K562 (cell line): ENCODE measurements at regions not wholly inside any gene's neighbourhood (a gene's known extent, or its start where the extent isn't known, plus 50 kb on each side); places are given as distances from the start of the nearest gene placed in this dataset.

Source experiments
- ATAC-seq: fragments of 200-7000 bp; cut with Tn5 transposase; 3 replicates; pipeline ENCODE4 v1.9.1; 2020; ENCODE audit warnings: moderate library complexity
- BruUV-seq: library from RNA; stranded (reverse); fragments of 400-500 nt; replicated peaks from 2 replicates; lab custom pipeline; 2021; lab: Mats Ljungman, UMichigan
- CTCF ChIA-PET: fragments of 300-600 bp; formaldehyde crosslinking; extraction: SDS; loops from one replicate; lab custom pipeline; 2021; ENCODE audit warnings: low intra/inter-chr PET ratio; lab: Yijun Ruan, JAX
- POLR2A ChIA-PET: fragments of 300-600, 350-650 bp; sonication (Branson Sonifier 250); formaldehyde crosslinking; extraction: SDS; loops from one replicate; lab custom pipeline; 2021; ENCODE audit warnings: antibody characterized with exemption, inconsistent platforms; lab: Yijun Ruan, JAX
- DNase-seq, 4 experiments: peaks; one replicate each; pipeline versions ENCODE4 v3.0.0 to v3.0.0-alpha.2; 2011 to 2018; ENCODE audit warnings: low spot score in 3 of 4, mixed read lengths in 3 of 4; ENCODE audit errors: extremely low read depth in 1 of 4
- FAIRE-seq: peaks from 2 replicates; lab custom pipeline; 2011; peaks lifted over from hg19 to GRCh38; lab: Jason Lieb, UNC
- H2AFZ ChIP-seq: 2 replicates; pipeline ENCODE4 v1.6.0; 2011; ENCODE audit warnings: low read depth, low read length, control low read depth, inconsistent platforms
- H3K27ac ChIP-seq: fragments of 200-600 bp; 3 replicates; pipeline ENCODE4 v1.8.0; 2011; ENCODE audit warnings: low read depth, mild to moderate bottlenecking, control low read depth, inconsistent platforms, low read length, moderate library complexity, mixed read lengths; ENCODE audit errors: extremely low read depth
- H3K27me3 ChIP-seq, 2 experiments: fragments of 300-600 bp in 1 of 2; 2 replicates in 1 of 2; 3 replicates in 1 of 2; pipeline versions ENCODE4 v1.6.0 to v1.8.0; 2011; ENCODE audit warnings: inconsistent platforms in 2 of 2, low read length in 2 of 2, mild to moderate bottlenecking in 1 of 2, mixed read lengths in 1 of 2, moderate library complexity in 1 of 2; ENCODE audit not compliant: control insufficient read depth in 2 of 2, insufficient read depth in 2 of 2
- H3K36me3 ChIP-seq: fragments of 300-600 bp; 3 replicates; pipeline ENCODE4 v1.8.0; 2011; ENCODE audit warnings: mild to moderate bottlenecking, low read length, inconsistent platforms; ENCODE audit not compliant: control insufficient read depth, insufficient read depth
- H3K4me1 ChIP-seq, 2 experiments: fragments of 200-600 bp in 1 of 2; replicated peaks in 1 of 2; 2 replicates in 1 of 2; 3 replicates in 1 of 2; pipeline versions ENCODE4 v1.5.1 to v1.8.0; 2011; ENCODE audit warnings: inconsistent platforms in 2 of 2, low read length in 2 of 2, mild to moderate bottlenecking in 1 of 2, mixed read lengths in 1 of 2, moderate library complexity in 1 of 2; ENCODE audit not compliant: control insufficient read depth in 2 of 2, insufficient read depth in 2 of 2
- H3K4me2 ChIP-seq: 2 replicates; pipeline ENCODE4 v1.6.1; 2011; ENCODE audit warnings: low read length, control low read depth, inconsistent platforms, mixed read lengths; ENCODE audit not compliant: insufficient read depth
- H3K4me3 ChIP-seq: fragments of 200-600 bp; sonication (generic), shearing (Covaris generic); 2 replicates; pipeline ENCODE4 v1.5.1; 2016; ENCODE audit warnings: control low read depth, inconsistent platforms
- H3K79me2 ChIP-seq: fragments of 200-600 bp; 3 replicates; pipeline ENCODE4 v1.8.0; 2011; ENCODE audit warnings: low read length, inconsistent platforms; ENCODE audit not compliant: control insufficient read depth, insufficient read depth
- H3K9ac ChIP-seq, 2 experiments: 2 replicates each; pipeline versions ENCODE4 v1.6.0 to v1.6.1; 2011; ENCODE audit warnings: low read depth in 2 of 2, low read length in 2 of 2, control low read depth in 1 of 2, inconsistent platforms in 1 of 2, mild to moderate bottlenecking in 1 of 2, mixed read lengths in 1 of 2; ENCODE audit not compliant: insufficient read depth in 1 of 2
- H3K9me1 ChIP-seq: one replicate; pipeline ENCODE4 v1.6.0; 2011; ENCODE audit warnings: inconsistent platforms, mild to moderate bottlenecking, low read length, moderate library complexity; ENCODE audit not compliant: control insufficient read depth, insufficient read depth
- H3K9me3 ChIP-seq: replicated peaks from 2 replicates; pipeline ENCODE4 v1.5.1; 2011; ENCODE audit warnings: low read depth, low read length, inconsistent platforms; ENCODE audit not compliant: control insufficient read depth, insufficient read depth
- H4K20me1 ChIP-seq: replicated peaks from 2 replicates; pipeline ENCODE4 v1.6.1; 2011; ENCODE audit warnings: low read length, inconsistent platforms, mixed read lengths; ENCODE audit not compliant: control insufficient read depth, insufficient read depth
- CHD2 ChIP-seq: IDR thresholded peaks from 2 replicates; pipeline ENCODE4 v1.6.1; 2011; ENCODE audit warnings: low read depth, low read length
- ETV5 ChIP-seq: sonication (generic); formaldehyde crosslinking; IDR thresholded peaks from 2 replicates; pipeline ENCODE4 v1.4.0; 2020; ENCODE audit warnings: low read depth, mild to moderate bottlenecking, missing genetic modification reagents
- GTF2E2 ChIP-seq: fragments of 200-800 bp; sonication (Bioruptor generic); IDR thresholded peaks from 2 replicates; pipeline ENCODE4 v1.6.1; 2016; ENCODE audit warnings: missing genetic modification characterization, missing compliant biosample characterization
- POLR2A ChIP-seq: fragments of 450-650 bp; conservative IDR thresholded peaks from 2 replicates; pipeline ENCODE4 v1.6.1; 2016
- RUNX1 ChIP-seq: sonication (generic); IDR thresholded peaks from 2 replicates; pipeline ENCODE4 v1.6.1; 2016; ENCODE audit warnings: antibody characterized with exemption, low read depth
- ZNF408 ChIP-seq: fragments of 250-450 bp; sonication (Bioruptor Pico); IDR thresholded peaks from 2 replicates; pipeline ENCODE4 v1.4.0; 2020; ENCODE audit warnings: low read depth, mild to moderate bottlenecking, moderate library complexity
- WGBS: fragments of 100-300 bp; shearing (Covaris generic); methylation state at CpG from one replicate; pipeline ENCODE4 v1.1.6; 2016; ENCODE audit warnings: low coverage, mixed read lengths; ENCODE audit not compliant: insufficient coverage; ENCODE audit errors: missing lambda C conversion rate; 5-methylcytosine and 5-hydroxymethylcytosine counted together
- in situ Hi-C: fragments of 300-500 bp; cut with MboI; formaldehyde crosslinking; loops from 4 replicates; pipeline ENCODE4 v1.15.0; 2018; ENCODE audit warnings: inconsistent platforms, mixed read lengths
- intact Hi-C: fragments of 100-400 bp; cut with micrococcal nuclease; formaldehyde crosslinking; loops from 2 replicates; pipeline ENCODE4 v1.14.2; 2022
- TF ChIP-seq, protein P1 (sequence below): fragments of 450-650 bp; IDR thresholded peaks from 2 replicates; pipeline ENCODE4 v1.6.1; 2016; ENCODE audit warnings: low read depth, mild to moderate bottlenecking, moderate library complexity
- TF ChIP-seq, protein P2 (sequence below): fragments of 450-650 bp; IDR thresholded peaks from 2 replicates; pipeline ENCODE4 v1.7.1; 2018; ENCODE audit warnings: mild to moderate bottlenecking, low read depth; ENCODE audit not compliant: partially characterized antibody
- TF ChIP-seq, protein P3 (sequence below): fragments of 250-450 bp; sonication (Bioruptor Pico); IDR thresholded peaks from 2 replicates; pipeline ENCODE4 v1.6.1; 2021; ENCODE audit warnings: mild to moderate bottlenecking
- TF ChIP-seq, protein P4 (sequence below), 2 experiments: fragments of 450-650 bp; formaldehyde crosslinking in 1 of 2; IDR thresholded peaks; 2 replicates each; pipeline versions ENCODE4 v1.4.0 to v1.6.1; 2014 to 2020; ENCODE audit warnings: mild to moderate bottlenecking in 2 of 2, borderline replicate concordance in 1 of 2, low read depth in 1 of 2
- TF ChIP-seq, protein P5 (sequence below): sonication (generic); formaldehyde crosslinking; IDR thresholded peaks from 2 replicates; pipeline ENCODE4 v1.9.0; 2022; ENCODE audit warnings: mild to moderate bottlenecking, missing genetic modification reagents

DNA sequence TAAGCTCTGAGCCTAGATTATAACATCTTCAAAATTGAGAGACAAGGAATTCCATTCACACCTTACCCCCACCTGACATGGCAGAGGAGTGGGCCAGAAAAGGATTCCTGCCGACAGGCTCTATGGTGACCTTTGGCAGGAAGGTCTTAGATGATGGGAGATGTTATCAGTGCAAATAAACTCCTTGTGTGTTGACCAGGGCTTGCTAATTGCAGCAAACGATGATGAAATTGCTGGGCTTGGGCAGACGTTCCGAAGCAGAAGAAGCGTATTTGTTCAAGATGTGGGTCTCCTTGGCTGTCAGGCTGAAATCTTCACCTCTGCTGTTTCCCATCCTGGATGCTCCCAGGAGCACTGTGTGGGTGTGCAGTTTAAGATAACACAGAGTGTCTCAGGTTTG is 183.7 kb upstream of the CADM1 start:
- in situ Hi-C loops (no loop called here), intact Hi-C loops (no loop called here)
- H3K9me1 ChIP-seq, result no peaks in the 10 kb centered on the region
- no peak overlapping the region for H3K4me2 ChIP-seq
- H3K4me1 ChIP-seq, result no peaks in the 10 kb centered on the region
- no TSS peak for BruUV-seq
- no peak overlapping the region for H3K4me3 ChIP-seq
- ChIA-PET POLR2A (interaction anchor here (0.7 kb wide), 1 partner anchor 16 kb away, joined by 4 read pairs; no protein-coding TSS in a partner anchor), CTCF (no interaction called here)
- no peaks in the 10 kb centered on the region for H3K27me3 ChIP-seq
- no peak for DNase-seq
- no peaks in the 10 kb centered on the region for H4K20me1 ChIP-seq
- no peak overlapping the region for H3K9ac ChIP-seq
- H3K9me3 ChIP-seq, result no peaks in the 10 kb centered on the region
- H2AFZ ChIP-seq, result no peak overlapping the region
- H3K36me3 ChIP-seq, result no peaks in the 10 kb centered on the region
- H3K27ac ChIP-seq, result no peak overlapping the region
- no peaks in the 10 kb centered on the region for H3K79me2 ChIP-seq
- no peak for ATAC-seq
- no peak for FAIRE-seq
- 0% methylated on average over 5 of the region's 5 CpGs for WGBS
- TF ChIP-seq, protein P1, sequence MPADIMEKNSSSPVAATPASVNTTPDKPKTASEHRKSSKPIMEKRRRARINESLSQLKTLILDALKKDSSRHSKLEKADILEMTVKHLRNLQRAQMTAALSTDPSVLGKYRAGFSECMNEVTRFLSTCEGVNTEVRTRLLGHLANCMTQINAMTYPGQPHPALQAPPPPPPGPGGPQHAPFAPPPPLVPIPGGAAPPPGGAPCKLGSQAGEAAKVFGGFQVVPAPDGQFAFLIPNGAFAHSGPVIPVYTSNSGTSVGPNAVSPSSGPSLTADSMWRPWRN, result no peak
- TF ChIP-seq GTF2E2 (tag) (no peak), ZNF408 (CRISPR knock-in tag) (no peak), ETV5 (CRISPR knock-in tag) (no peak), RUNX1 (no peak), CHD2 (no peak), POLR2A (no peak)
- TF ChIP-seq, protein P2, sequence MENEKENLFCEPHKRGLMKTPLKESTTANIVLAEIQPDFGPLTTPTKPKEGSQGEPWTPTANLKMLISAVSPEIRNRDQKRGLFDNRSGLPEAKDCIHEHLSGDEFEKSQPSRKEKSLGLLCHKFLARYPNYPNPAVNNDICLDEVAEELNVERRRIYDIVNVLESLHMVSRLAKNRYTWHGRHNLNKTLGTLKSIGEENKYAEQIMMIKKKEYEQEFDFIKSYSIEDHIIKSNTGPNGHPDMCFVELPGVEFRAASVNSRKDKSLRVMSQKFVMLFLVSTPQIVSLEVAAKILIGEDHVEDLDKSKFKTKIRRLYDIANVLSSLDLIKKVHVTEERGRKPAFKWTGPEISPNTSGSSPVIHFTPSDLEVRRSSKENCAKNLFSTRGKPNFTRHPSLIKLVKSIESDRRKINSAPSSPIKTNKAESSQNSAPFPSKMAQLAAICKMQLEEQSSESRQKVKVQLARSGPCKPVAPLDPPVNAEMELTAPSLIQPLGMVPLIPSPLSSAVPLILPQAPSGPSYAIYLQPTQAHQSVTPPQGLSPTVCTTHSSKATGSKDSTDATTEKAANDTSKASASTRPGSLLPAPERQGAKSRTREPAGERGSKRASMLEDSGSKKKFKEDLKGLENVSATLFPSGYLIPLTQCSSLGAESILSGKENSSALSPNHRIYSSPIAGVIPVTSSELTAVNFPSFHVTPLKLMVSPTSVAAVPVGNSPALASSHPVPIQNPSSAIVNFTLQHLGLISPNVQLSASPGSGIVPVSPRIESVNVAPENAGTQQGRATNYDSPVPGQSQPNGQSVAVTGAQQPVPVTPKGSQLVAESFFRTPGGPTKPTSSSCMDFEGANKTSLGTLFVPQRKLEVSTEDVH, result no peak
- TF ChIP-seq, protein P3, sequence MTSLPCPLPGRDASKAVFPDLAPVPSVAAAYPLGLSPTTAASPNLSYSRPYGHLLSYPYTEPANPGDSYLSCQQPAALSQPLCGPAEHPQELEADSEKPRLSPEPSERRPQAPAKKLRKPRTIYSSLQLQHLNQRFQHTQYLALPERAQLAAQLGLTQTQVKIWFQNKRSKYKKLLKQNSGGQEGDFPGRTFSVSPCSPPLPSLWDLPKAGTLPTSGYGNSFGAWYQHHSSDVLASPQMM (CRISPR knock-in tag), result no peak
- TF ChIP-seq, protein P4, sequence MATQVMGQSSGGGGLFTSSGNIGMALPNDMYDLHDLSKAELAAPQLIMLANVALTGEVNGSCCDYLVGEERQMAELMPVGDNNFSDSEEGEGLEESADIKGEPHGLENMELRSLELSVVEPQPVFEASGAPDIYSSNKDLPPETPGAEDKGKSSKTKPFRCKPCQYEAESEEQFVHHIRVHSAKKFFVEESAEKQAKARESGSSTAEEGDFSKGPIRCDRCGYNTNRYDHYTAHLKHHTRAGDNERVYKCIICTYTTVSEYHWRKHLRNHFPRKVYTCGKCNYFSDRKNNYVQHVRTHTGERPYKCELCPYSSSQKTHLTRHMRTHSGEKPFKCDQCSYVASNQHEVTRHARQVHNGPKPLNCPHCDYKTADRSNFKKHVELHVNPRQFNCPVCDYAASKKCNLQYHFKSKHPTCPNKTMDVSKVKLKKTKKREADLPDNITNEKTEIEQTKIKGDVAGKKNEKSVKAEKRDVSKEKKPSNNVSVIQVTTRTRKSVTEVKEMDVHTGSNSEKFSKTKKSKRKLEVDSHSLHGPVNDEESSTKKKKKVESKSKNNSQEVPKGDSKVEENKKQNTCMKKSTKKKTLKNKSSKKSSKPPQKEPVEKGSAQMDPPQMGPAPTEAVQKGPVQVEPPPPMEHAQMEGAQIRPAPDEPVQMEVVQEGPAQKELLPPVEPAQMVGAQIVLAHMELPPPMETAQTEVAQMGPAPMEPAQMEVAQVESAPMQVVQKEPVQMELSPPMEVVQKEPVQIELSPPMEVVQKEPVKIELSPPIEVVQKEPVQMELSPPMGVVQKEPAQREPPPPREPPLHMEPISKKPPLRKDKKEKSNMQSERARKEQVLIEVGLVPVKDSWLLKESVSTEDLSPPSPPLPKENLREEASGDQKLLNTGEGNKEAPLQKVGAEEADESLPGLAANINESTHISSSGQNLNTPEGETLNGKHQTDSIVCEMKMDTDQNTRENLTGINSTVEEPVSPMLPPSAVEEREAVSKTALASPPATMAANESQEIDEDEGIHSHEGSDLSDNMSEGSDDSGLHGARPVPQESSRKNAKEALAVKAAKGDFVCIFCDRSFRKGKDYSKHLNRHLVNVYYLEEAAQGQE (IDR thresholded peaks at IDR 0.05; ENCODE audit: borderline replicate concordance), result no peak
- TF ChIP-seq, protein P4 (CRISPR knock-in tag; IDR thresholded peaks at IDR 0.05; ENCODE audit: low read depth), result no peak
- TF ChIP-seq, protein P5, sequence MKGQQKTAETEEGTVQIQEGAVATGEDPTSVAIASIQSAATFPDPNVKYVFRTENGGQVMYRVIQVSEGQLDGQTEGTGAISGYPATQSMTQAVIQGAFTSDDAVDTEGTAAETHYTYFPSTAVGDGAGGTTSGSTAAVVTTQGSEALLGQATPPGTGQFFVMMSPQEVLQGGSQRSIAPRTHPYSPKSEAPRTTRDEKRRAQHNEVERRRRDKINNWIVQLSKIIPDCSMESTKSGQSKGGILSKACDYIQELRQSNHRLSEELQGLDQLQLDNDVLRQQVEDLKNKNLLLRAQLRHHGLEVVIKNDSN (CRISPR knock-in tag), result no peak
